OCI-LY3 (cell line): ENCODE measurements at regions not wholly inside any gene's neighbourhood (a gene's known extent, or its start where the extent isn't known, plus 50 kb on each side); places are given as distances from the start of the nearest gene placed in this dataset.

Experiments
- CTCF ChIP-seq: fragments of 200-600, 300-600 bp; sonication (generic); IDR thresholded peaks from 2 replicates; pipeline ENCODE4 v1.5.1; 2014; ENCODE audit warnings: antibody characterized with exemption, low read length, low read depth
- EZH2phosphoT487 ChIP-seq: fragments of 200-600 bp; shearing (Covaris generic); IDR thresholded peaks from 2 replicates; pipeline ENCODE4 v1.6.1; 2018; ENCODE audit warnings: antibody characterized with exemption, mixed run types, low read depth

- no peak for TF ChIP-seq CTCF
- TF ChIP-seq EZH2phosphoT487, result no peak
These were observed 384.9 kb upstream of the PROK2 start for GRCh38 chr3:72169561-72170472.
